Kidney (tissue), 13 donors: ENCODE measurements at regions not wholly inside any gene's neighbourhood (a gene's known extent, or its start where the extent isn't known, plus 50 kb on each side); places are given as distances from the start of the nearest gene placed in this dataset. TPM values are rescaled to one million over a fixed set of nuclear protein-coding genes. Genes with fewer than 3 reads are reported as not detected.

Source experiments
- DNase-seq, 5 donors: peaks; one replicate each; pipeline ENCODE4 v3.0.0-alpha.2; 2013 to 2020
- FAIRE-seq: peaks from 2 replicates; lab custom pipeline; 2012; peaks lifted over from hg19 to GRCh38; lab: Jason Lieb, UNC
- H3K27ac ChIP-seq, 2 donors: one replicate each; pipeline ENCODE4 v1.7.0; 2013; ENCODE audit warnings: low read depth in 2 of 2, low read length in 2 of 2, inconsistent platforms in 1 of 2
- H3K27me3 ChIP-seq: one replicate; pipeline ENCODE4 v1.7.1; 2013; ENCODE audit warnings: low read length, inconsistent platforms; ENCODE audit not compliant: control insufficient read depth, insufficient read depth
- H3K36me3 ChIP-seq, 3 donors: one replicate each; pipeline versions ENCODE4 v1.7.0 to v1.7.1; 2013; ENCODE audit warnings: low read length in 3 of 3, control low read depth in 1 of 3, inconsistent platforms in 1 of 3; ENCODE audit not compliant: insufficient read depth in 3 of 3, control insufficient read depth in 2 of 3
- H3K4me1 ChIP-seq, 3 donors: one replicate each; pipeline versions ENCODE4 v1.7.0 to v1.7.1; 2013; ENCODE audit warnings: low read length in 3 of 3, inconsistent platforms in 1 of 3, low read depth in 1 of 3; ENCODE audit not compliant: control insufficient read depth in 2 of 3, insufficient read depth in 2 of 3
- H3K4me3 ChIP-seq, 3 donors: one replicate each; pipeline versions ENCODE4 v1.7.0 to v1.8.1; 2013; ENCODE audit warnings: low read length in 3 of 3, control low read depth in 1 of 3, inconsistent platforms in 1 of 3
- H3K9ac ChIP-seq, 3 donors: one replicate each; pipeline versions ENCODE4 v1.7.0 to v1.7.1; 2013; ENCODE audit warnings: low read length in 3 of 3, control low read depth in 1 of 3, inconsistent platforms in 1 of 3
- H3K9me3 ChIP-seq, 3 donors: one replicate each; pipeline versions ENCODE4 v1.7.0 to v1.7.1; 2013; ENCODE audit warnings: low read length in 3 of 3, control low read depth in 1 of 3, inconsistent platforms in 1 of 3; ENCODE audit not compliant: control insufficient read depth in 2 of 3, insufficient read depth in 1 of 3
- intact Hi-C: fragments of 100-400 bp; cut with DNase I; formaldehyde crosslinking; loops from one replicate; pipeline ENCODE4 v1.11.1; 2022
- microRNA-seq: library from miRNA; unstranded; fragments of <30 nt; microRNA quantifications from one replicate; pipeline ENCODE4 v1.2.0, GENCODE V29; 2020
- TF ChIP-seq, protein P1 (sequence below): IDR thresholded peaks from 3 replicates; pipeline ENCODE4 v1.5.1; 2012; ENCODE audit warnings: mild to moderate bottlenecking, moderate library complexity, borderline replicate concordance; ENCODE audit not compliant: insufficient read depth; ENCODE audit errors: extremely low read depth
- donor health status: control.
- donor health status: control.
- donor health status: control.
- donor health status: control.
- donor health status: control.
- donor health status: DM: yes; HTN: yes; CAD: no.
- donor health status: Normal renal cell carcinoma (clear cell type).

DNA sequence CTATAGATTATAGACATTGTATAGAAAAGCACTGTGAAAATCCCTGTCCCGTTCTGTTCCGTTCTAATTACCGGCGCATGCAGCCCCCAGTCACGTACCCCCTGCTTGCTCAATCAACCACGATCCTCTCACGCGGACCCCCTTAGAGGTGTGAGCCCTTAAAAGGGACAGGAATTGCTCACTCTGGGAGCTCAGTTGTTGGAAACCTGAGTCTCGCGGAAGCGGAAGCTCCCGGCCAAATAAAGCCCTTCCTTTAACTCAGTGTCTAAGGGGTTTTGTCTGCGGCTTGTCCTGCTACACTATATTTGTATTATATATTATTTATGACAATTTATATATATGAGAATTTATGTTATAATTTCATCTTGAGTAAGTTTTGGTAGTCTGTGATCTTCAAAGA is 213.6 kb upstream of the AMIGO2 start:
- Histone ChIP-seq H3K9ac (no peak overlapping the region), H3K27me3 (no peaks in the 10 kb centered on the region), H3K4me1 (no peaks in the 10 kb centered on the region), H3K4me3 (no peak overlapping the region), H3K27ac (no peak overlapping the region), H3K9me3 (no peaks in the 10 kb centered on the region), H3K36me3 (no peaks in the 10 kb centered on the region)
- TF ChIP-seq, protein P1, sequence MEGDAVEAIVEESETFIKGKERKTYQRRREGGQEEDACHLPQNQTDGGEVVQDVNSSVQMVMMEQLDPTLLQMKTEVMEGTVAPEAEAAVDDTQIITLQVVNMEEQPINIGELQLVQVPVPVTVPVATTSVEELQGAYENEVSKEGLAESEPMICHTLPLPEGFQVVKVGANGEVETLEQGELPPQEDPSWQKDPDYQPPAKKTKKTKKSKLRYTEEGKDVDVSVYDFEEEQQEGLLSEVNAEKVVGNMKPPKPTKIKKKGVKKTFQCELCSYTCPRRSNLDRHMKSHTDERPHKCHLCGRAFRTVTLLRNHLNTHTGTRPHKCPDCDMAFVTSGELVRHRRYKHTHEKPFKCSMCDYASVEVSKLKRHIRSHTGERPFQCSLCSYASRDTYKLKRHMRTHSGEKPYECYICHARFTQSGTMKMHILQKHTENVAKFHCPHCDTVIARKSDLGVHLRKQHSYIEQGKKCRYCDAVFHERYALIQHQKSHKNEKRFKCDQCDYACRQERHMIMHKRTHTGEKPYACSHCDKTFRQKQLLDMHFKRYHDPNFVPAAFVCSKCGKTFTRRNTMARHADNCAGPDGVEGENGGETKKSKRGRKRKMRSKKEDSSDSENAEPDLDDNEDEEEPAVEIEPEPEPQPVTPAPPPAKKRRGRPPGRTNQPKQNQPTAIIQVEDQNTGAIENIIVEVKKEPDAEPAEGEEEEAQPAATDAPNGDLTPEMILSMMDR, result no peak
- intact Hi-C loops, result no loop called here
- no peak for DNase-seq
- no peak for FAIRE-seq

DNA sequence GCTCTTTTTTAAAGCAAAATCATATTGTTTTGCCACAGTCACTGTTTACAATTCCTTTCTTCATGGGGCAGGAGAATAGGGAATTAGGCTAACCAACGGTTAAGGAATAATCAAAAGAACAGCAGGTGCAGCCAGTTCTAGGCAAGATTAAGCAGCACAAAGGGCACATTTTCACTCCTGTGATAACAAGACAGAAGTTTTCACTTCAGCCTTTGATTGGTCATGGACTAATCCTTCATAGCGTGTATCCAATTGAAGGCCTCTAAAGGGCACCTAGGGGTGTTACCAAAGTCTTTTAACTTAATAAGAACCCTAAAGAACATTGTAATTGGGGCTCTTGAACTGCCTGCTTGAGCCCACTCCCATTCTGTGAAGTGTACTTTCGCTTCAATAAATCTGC is 206.9 kb upstream of the AMIGO2 start:
- no peak overlapping the region for H3K9ac ChIP-seq
- TF ChIP-seq, protein P1, result no peak
- DNase-seq, result no peak
- H3K27me3 ChIP-seq, result no peaks in the 10 kb centered on the region
- H3K4me1 ChIP-seq, result no peaks in the 10 kb centered on the region
- no peak overlapping the region for H3K27ac ChIP-seq
- intact Hi-C loops, result no loop called here
- H3K36me3 ChIP-seq, result no peaks in the 10 kb centered on the region
- H3K9me3 ChIP-seq, result no peaks in the 10 kb centered on the region
- FAIRE-seq, result no peak
- H3K4me3 ChIP-seq, result no peak overlapping the region

Small RNAs in the stretch of these regions (microRNA-seq; reads per million reads assigned to microRNA genes)
- gene MIR4494, result not detected
